GM23338 (cell line): ENCODE measurements at regions not wholly inside any gene's neighbourhood (a gene's known extent, or its start where the extent isn't known, plus 50 kb on each side); places are given as distances from the start of the nearest gene placed in this dataset.

ENCODE experiments used
- ATAC-seq: fragments of 200-7000 bp; cut with Tn5 transposase; 3 replicates; pipeline ENCODE4 v1.9.1; 2020
- DNase-seq: peaks from one replicate; pipeline ENCODE4 v3.0.0-alpha.2; 2015; ENCODE audit warnings: low spot score
- H2AFZ ChIP-seq: fragments of 200-600 bp; sonication (generic); 2 replicates; pipeline ENCODE4 v1.8.0; 2016; ENCODE audit warnings: antibody characterized with exemption, mild to moderate bottlenecking, moderate library complexity
- H3F3A ChIP-seq: fragments of 200-600 bp; sonication (generic); replicated peaks from 2 replicates; pipeline ENCODE4 v1.8.0; 2017; ENCODE audit warnings: antibody characterized with exemption, mixed run types, low read depth
- H3K27ac ChIP-seq: fragments of 200-600 bp; sonication (generic); 2 replicates; pipeline ENCODE4 v1.6.1; 2016; ENCODE audit warnings: low read depth
- H3K27me3 ChIP-seq: fragments of 200-600 bp; sonication (generic); 2 replicates; pipeline ENCODE4 v1.8.0; 2016; ENCODE audit warnings: mild to moderate bottlenecking, mixed run types, moderate library complexity; ENCODE audit not compliant: insufficient read depth
- H3K36me3 ChIP-seq: fragments of 200-600 bp; sonication (generic); 2 replicates; pipeline ENCODE4 v1.8.0; 2016; ENCODE audit warnings: mild to moderate bottlenecking; ENCODE audit not compliant: insufficient read depth
- H3K4me1 ChIP-seq: fragments of 200-600 bp; sonication (generic); 2 replicates; pipeline ENCODE4 v1.8.0; 2016; ENCODE audit warnings: mild to moderate bottlenecking, moderate library complexity; ENCODE audit not compliant: insufficient read depth
- H3K4me2 ChIP-seq: fragments of 200-600 bp; sonication (generic); 2 replicates; pipeline ENCODE4 v1.7.1; 2017; ENCODE audit warnings: mixed run types
- H3K4me3 ChIP-seq: fragments of 200-600 bp; sonication (generic); 2 replicates; pipeline ENCODE4 v1.6.1; 2016; ENCODE audit warnings: mixed run types
- H3K79me2 ChIP-seq: fragments of 200-600 bp; sonication (generic); replicated peaks from 2 replicates; pipeline ENCODE4 v1.8.0; 2017; ENCODE audit warnings: mild to moderate bottlenecking; ENCODE audit not compliant: insufficient read depth
- H3K9me2 ChIP-seq: fragments of 200-600 bp; sonication (generic); 2 replicates; pipeline ENCODE4 v1.8.0; 2017; ENCODE audit not compliant: insufficient read depth
- H4K20me1 ChIP-seq: fragments of 200-600 bp; sonication (generic); replicated peaks from 2 replicates; pipeline ENCODE4 v1.8.0; 2017; ENCODE audit warnings: mild to moderate bottlenecking; ENCODE audit not compliant: insufficient read depth
- H3K27ac Mint-ChIP-seq: 2 replicates; pipeline ENCODE4 v1.8.0; 2020; ENCODE audit warnings: inconsistent platforms, mild to moderate bottlenecking, moderate library complexity, mixed read lengths
- H3K27me3 Mint-ChIP-seq: 3 replicates; pipeline ENCODE4 v1.8.0; 2022; ENCODE audit warnings: low read depth, mild to moderate bottlenecking, moderate library complexity, mixed read lengths, inconsistent platforms; ENCODE audit not compliant: insufficient read depth, poor library complexity
- H3K36me3 Mint-ChIP-seq: 3 replicates; pipeline ENCODE4 v1.8.0; 2021; ENCODE audit warnings: low read depth, mild to moderate bottlenecking, inconsistent platforms, moderate library complexity, mixed read lengths
- H3K4me1 Mint-ChIP-seq: 3 replicates; pipeline ENCODE4 v1.8.0; 2020; ENCODE audit warnings: mild to moderate bottlenecking, inconsistent platforms, mixed read lengths
- H3K4me3 Mint-ChIP-seq: 3 replicates; pipeline ENCODE4 v1.8.0; 2021; ENCODE audit warnings: moderate library complexity, mild to moderate bottlenecking, inconsistent platforms, mixed read lengths
- H3K9me3 Mint-ChIP-seq: 3 replicates; pipeline ENCODE4 v1.8.0; 2020; ENCODE audit warnings: moderate library complexity, mild to moderate bottlenecking, inconsistent platforms, mixed read lengths
- ETS1 ChIP-seq: IDR thresholded peaks from 2 replicates; pipeline ENCODE4 v1.6.1; 2016; ENCODE audit warnings: antibody characterized with exemption
- EZH2 ChIP-seq: fragments of 200-600 bp; sonication (generic); IDR thresholded peaks from one replicate; pipeline ENCODE4 v1.8.0; 2017; ENCODE audit warnings: antibody characterized with exemption, mild to moderate bottlenecking, low read depth; ENCODE audit not compliant: unreplicated experiment
- NANOG ChIP-seq: IDR thresholded peaks from 2 replicates; pipeline ENCODE4 v1.6.1; 2016; ENCODE audit warnings: antibody characterized with exemption, borderline replicate concordance
- POLR2AphosphoS5 ChIP-seq: IDR thresholded peaks from 2 replicates; pipeline ENCODE4 v1.6.1; 2016; ENCODE audit warnings: antibody characterized with exemption, low read depth
- REST ChIP-seq: IDR thresholded peaks from one replicate; pipeline ENCODE4 v1.6.1; 2018; ENCODE audit warnings: antibody characterized with exemption; ENCODE audit not compliant: unreplicated experiment
- STAT1 ChIP-seq: IDR thresholded peaks from one replicate; pipeline ENCODE4 v1.6.1; 2016; ENCODE audit warnings: antibody characterized with exemption; ENCODE audit not compliant: unreplicated experiment
- ZNF114 ChIP-seq: fragments of 250-450 bp; sonication (Bioruptor Pico); IDR thresholded peaks from 2 replicates; pipeline ENCODE4 v1.5.0; 2020; ENCODE audit warnings: mild to moderate bottlenecking, moderate library complexity
- ZNF331 ChIP-seq: fragments of 250-450 bp; sonication (Bioruptor Pico); IDR thresholded peaks from 2 replicates; pipeline ENCODE4 v1.5.0; 2020; ENCODE audit warnings: low read depth, mild to moderate bottlenecking, moderate library complexity
- ZNF462 ChIP-seq: fragments of 250-450 bp; sonication (Bioruptor Pico); IDR thresholded peaks from 2 replicates; pipeline ENCODE4 v1.5.0; 2020; ENCODE audit warnings: mild to moderate bottlenecking, moderate library complexity

- Histone ChIP-seq H3F3A (no peaks in the 10 kb centered on the region), H3K36me3 (no peaks in the 10 kb centered on the region), H3K9me2 (no peaks in the 10 kb centered on the region), H3K4me3 (no peak overlapping the region), H3K4me2 (no peak overlapping the region), H3K27ac (no peak overlapping the region), H3K4me1 (no peaks in the 10 kb centered on the region), H4K20me1 (no peaks in the 10 kb centered on the region), H2AFZ (no peak overlapping the region), H3K79me2 (no peaks in the 10 kb centered on the region), H3K27me3 (no peaks in the 10 kb centered on the region)
- ATAC-seq = no peak
- H3K4me3 Mint-ChIP-seq = no peak overlapping the region
- no peaks in the 10 kb centered on the region for H3K27me3 Mint-ChIP-seq
- H3K27ac Mint-ChIP-seq = no peak overlapping the region
- DNase-seq = no peak
- peaks cover 3% of the 10 kb centered on the region; the same call in 2 of the 3 replicates for H3K36me3 Mint-ChIP-seq
- H3K9me3 Mint-ChIP-seq = peaks cover 17% of the 10 kb centered on the region; the same call in 2 of the 3 replicates
- no peaks in the 10 kb centered on the region for H3K4me1 Mint-ChIP-seq
- TF ChIP-seq ZNF462 (no peak), STAT1 (no peak), POLR2AphosphoS5 (no peak), ZNF331 (CRISPR knock-in tag) (no peak), EZH2 (no peak), REST (no peak), ETS1 (no peak), NANOG (no peak), ZNF114 (CRISPR knock-in tag) (no peak)
These were observed 592.1 kb upstream of the ANKRD30A start for GRCh38 chr10:36533316-36533715.
